ENCODE measurements at regions not wholly inside any gene's neighbourhood (a gene's known extent, or its start where the extent isn't known, plus 50 kb on each side); places are given as distances from the start of the nearest gene placed in this dataset.

DNA sequence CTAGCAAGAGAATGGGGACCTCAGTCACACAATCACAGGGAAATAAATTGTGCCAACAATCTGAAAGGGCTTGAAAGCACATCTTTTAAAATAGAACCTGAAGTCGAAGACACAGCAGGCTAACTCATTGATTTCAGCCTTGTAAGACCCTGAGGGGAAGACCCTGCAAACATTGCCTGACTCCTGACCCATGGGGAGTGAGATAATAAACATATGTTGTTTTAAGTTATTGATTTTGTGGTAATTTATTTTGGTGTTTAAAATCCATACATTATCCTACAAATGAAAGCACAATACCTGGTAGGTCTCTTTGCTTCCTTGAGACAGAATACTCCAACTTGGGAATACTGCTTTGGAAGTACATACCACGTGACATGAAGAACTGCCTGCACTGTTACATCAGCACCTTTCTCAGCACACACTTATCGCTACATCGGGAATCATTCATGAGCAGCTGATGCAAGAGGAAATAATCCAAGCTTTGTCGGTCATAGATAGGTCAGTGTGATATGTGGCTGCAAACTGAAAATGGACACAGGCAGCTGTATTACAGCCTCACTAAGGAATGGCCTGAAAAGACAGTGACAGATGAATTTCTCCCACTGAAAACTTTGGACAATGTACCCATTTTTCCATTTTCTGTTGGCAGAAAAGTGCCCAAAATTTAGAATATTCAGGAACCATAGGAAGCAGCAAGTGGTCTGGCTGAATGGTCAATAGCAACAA is 494.5 kb upstream of the MAP2 start:
- peak; percentile 47 for TF ChIP-seq POLR2AphosphoS5 (IDR thresholded peaks at IDR 0.05; ENCODE audit: low read depth, low read length)
- no peak for TF ChIP-seq SIN3A (IDR thresholded peaks at IDR 0.05; ENCODE audit: borderline replicate concordance, insufficient read depth, low read length)

Measured in PFSK-1 (cell line).